Endothelial cell of umbilical vein (primary cell): ENCODE measurements at regions not wholly inside any gene's neighbourhood (a gene's known extent, or its start where the extent isn't known, plus 50 kb on each side); places are given as distances from the start of the nearest gene placed in this dataset.

ENCODE experiments used
- BruUV-seq: library from RNA; stranded (reverse); fragments of 400-500 nt; replicated peaks from 2 replicates; lab custom pipeline; 2021; lab: Mats Ljungman, UMichigan
- CTCF ChIA-PET: fragments of 300-600, 350-600 bp; sonication (Branson Sonifier 250); formaldehyde crosslinking; loops from one replicate; lab custom pipeline; 2021; ENCODE audit warnings: antibody characterized with exemption, inconsistent platforms; lab: Charles Lee
- POLR2A ChIA-PET: fragments of 300-600, 350-600 bp; sonication (Branson Sonifier 250); formaldehyde crosslinking; loops from one replicate; lab custom pipeline; 2021; ENCODE audit warnings: antibody characterized with exemption, inconsistent platforms; lab: Charles Lee
- DNase-seq: peaks from one replicate; pipeline ENCODE4 v3.0.0-alpha.2; 2011; ENCODE audit warnings: low read depth, low spot score
- FAIRE-seq: peaks from 2 replicates; lab custom pipeline; 2011; peaks lifted over from hg19 to GRCh38; lab: Jason Lieb, UNC
- H2AFZ ChIP-seq: 2 replicates; pipeline ENCODE4 v1.6.0; 2012; ENCODE audit warnings: low read depth, low read length, control low read depth, inconsistent platforms
- H3K27ac ChIP-seq: 2 replicates; pipeline ENCODE4 v1.5.1; 2011; ENCODE audit warnings: low read depth, mild to moderate bottlenecking, control low read depth, low read length, moderate library complexity; ENCODE audit not compliant: insufficient read depth
- H3K27me3 ChIP-seq, 2 experiments: 2 replicates each; pipeline versions ENCODE4 v1.6.0 to v1.6.1; 2011; ENCODE audit warnings: low read length in 2 of 2, mixed read lengths in 1 of 2; ENCODE audit not compliant: control insufficient read depth in 2 of 2, insufficient read depth in 2 of 2
- H3K36me3 ChIP-seq, 2 experiments: 2 replicates in 1 of 2; 3 replicates in 1 of 2; pipeline ENCODE4 v1.5.1; 2011; ENCODE audit warnings: low read length in 2 of 2, mild to moderate bottlenecking in 1 of 2, moderate library complexity in 1 of 2; ENCODE audit not compliant: control insufficient read depth in 2 of 2, insufficient read depth in 2 of 2; ENCODE audit errors: extremely low read depth in 1 of 2
- H3K4me1 ChIP-seq: 3 replicates; pipeline ENCODE4 v1.5.1; 2011; ENCODE audit warnings: mild to moderate bottlenecking, low read length; ENCODE audit not compliant: control insufficient read depth, insufficient read depth; ENCODE audit errors: extremely low read depth
- H3K4me2 ChIP-seq: 2 replicates; pipeline ENCODE4 v1.6.1; 2011; ENCODE audit warnings: low read length, control low read depth, mixed read lengths; ENCODE audit not compliant: insufficient read depth
- H3K4me3 ChIP-seq, 3 experiments: fragments of 200-600 bp in 1 of 3; sonication (generic), shearing (Covaris generic) in 1 of 3; replicated peaks in 1 of 3; 2 replicates each; pipeline ENCODE4 v1.5.1; 2011 to 2016; ENCODE audit warnings: control low read depth in 3 of 3, low read length in 3 of 3, mild to moderate bottlenecking in 2 of 3, inconsistent platforms in 1 of 3, low read depth in 1 of 3, moderate library complexity in 1 of 3; ENCODE audit not compliant: insufficient read depth in 1 of 3
- H3K79me2 ChIP-seq: 2 replicates; pipeline ENCODE4 v1.6.0; 2012; ENCODE audit warnings: low read length, inconsistent platforms; ENCODE audit not compliant: control insufficient read depth, insufficient read depth
- H3K9ac ChIP-seq: replicated peaks from 2 replicates; pipeline ENCODE3; 2011; ENCODE audit warnings: low read length, control low read depth; ENCODE audit not compliant: insufficient read depth; ENCODE audit errors: extremely low read depth
- H3K9me1 ChIP-seq: replicated peaks from 3 replicates; pipeline ENCODE4 v1.6.0; 2011; ENCODE audit warnings: mild to moderate bottlenecking, low read length; ENCODE audit not compliant: control insufficient read depth, insufficient read depth; ENCODE audit errors: extremely low read depth
- H3K9me3 ChIP-seq: replicated peaks from 2 replicates; pipeline ENCODE4 v1.5.1; 2012; ENCODE audit warnings: low read length, inconsistent platforms; ENCODE audit not compliant: control insufficient read depth, insufficient read depth
- H4K20me1 ChIP-seq: replicated peaks from 2 replicates; pipeline ENCODE3; 2011; ENCODE audit warnings: mild to moderate bottlenecking, low read length; ENCODE audit not compliant: control insufficient read depth, insufficient read depth; ENCODE audit errors: extremely low read depth
- CTCF ChIP-seq, 2 donors: IDR thresholded peaks; 1 replicate in 1 of 2; 2 replicates in 1 of 2; pipeline ENCODE4 v1.5.1; 2011; ENCODE audit warnings: low read length in 2 of 2, mild to moderate bottlenecking in 2 of 2, moderate library complexity in 2 of 2, control low read depth in 1 of 2, inconsistent platforms in 1 of 2, low read depth in 1 of 2; ENCODE audit not compliant: insufficient read depth in 1 of 2; ENCODE audit errors: extremely low read depth in 1 of 2
- EZH2 ChIP-seq: IDR thresholded peaks from 2 replicates; pipeline ENCODE4 v1.6.1; 2012; ENCODE audit warnings: borderline replicate concordance, low read depth, mild to moderate bottlenecking, moderate library complexity, low read length, inconsistent platforms; ENCODE audit not compliant: severe bottlenecking
- FOS ChIP-seq: IDR thresholded peaks from 2 replicates; pipeline ENCODE4 v1.6.1; 2011; ENCODE audit warnings: mild to moderate bottlenecking, low read length, moderate library complexity, borderline replicate concordance; ENCODE audit not compliant: insufficient read depth
- GATA2 ChIP-seq: IDR thresholded peaks from 2 replicates; pipeline ENCODE4 v1.7.0; 2011; ENCODE audit warnings: low read depth, mild to moderate bottlenecking, moderate library complexity, mixed read lengths, low read length; ENCODE audit not compliant: insufficient read length, insufficient read depth
- JUN ChIP-seq: IDR thresholded peaks from 2 replicates; pipeline ENCODE4 v1.6.1; 2011; ENCODE audit warnings: borderline replicate concordance, low read depth; ENCODE audit not compliant: insufficient read length, insufficient read depth
- MYC ChIP-seq: IDR thresholded peaks from one replicate; pipeline ENCODE4 v1.6.1; 2011; ENCODE audit warnings: mild to moderate bottlenecking, low read depth, low read length
- POLR2A ChIP-seq: IDR thresholded peaks from 2 replicates; pipeline ENCODE4 v1.6.1; 2012; ENCODE audit warnings: low read depth, mild to moderate bottlenecking, control low read depth, low read length
- POLR2AphosphoS5 ChIP-seq: IDR thresholded peaks from 2 replicates; pipeline ENCODE4 v1.6.1; 2012; ENCODE audit warnings: low read depth, mild to moderate bottlenecking, control low read depth, low read length, moderate library complexity; ENCODE audit not compliant: insufficient read depth
- dilution Hi-C: fragments of 300-500 bp; cut with MboI; formaldehyde crosslinking; loops from one replicate; pipeline ENCODE4 v1.15.0; 2019; ENCODE audit warnings: low sequenced_read_pairs; ENCODE audit not compliant: extremely low pct_ligation_motif_present
- intact Hi-C: fragments of 100-400 bp; cut with micrococcal nuclease; formaldehyde crosslinking; loops from one replicate; pipeline ENCODE4 v1.10.0; 2022
- TF ChIP-seq, protein P1 (sequence below): IDR thresholded peaks from 2 replicates; pipeline ENCODE4 v1.6.1; 2011; ENCODE audit not compliant: insufficient read depth, insufficient read length

- CTCF ChIA-PET, result no interaction called here
- no peaks in the 10 kb centered on the region for H3K27me3 ChIP-seq
- H3K9me3 ChIP-seq, result peaks cover 2% of the 10 kb centered on the region
- FAIRE-seq (no peak), DNase-seq (no peak)
- dilution Hi-C loops, result no loop called here
- H3K36me3 ChIP-seq, result no peaks in the 10 kb centered on the region
- no peak overlapping the region for H3K4me3 ChIP-seq
- no peak overlapping the region for H2AFZ ChIP-seq
- H4K20me1 ChIP-seq, result no peaks in the 10 kb centered on the region
- POLR2A ChIA-PET, result no interaction called here
- no peaks in the 10 kb centered on the region for H3K79me2 ChIP-seq
- TF ChIP-seq, protein P1, sequence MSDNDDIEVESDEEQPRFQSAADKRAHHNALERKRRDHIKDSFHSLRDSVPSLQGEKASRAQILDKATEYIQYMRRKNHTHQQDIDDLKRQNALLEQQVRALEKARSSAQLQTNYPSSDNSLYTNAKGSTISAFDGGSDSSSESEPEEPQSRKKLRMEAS, result no peak
- TF ChIP-seq MYC (no peak), GATA2 (no peak), FOS (no peak), EZH2 (no peak), POLR2AphosphoS5 (no peak), CTCF (IDR thresholded peaks at IDR 0.05; ENCODE audit: extremely low read depth in 1 of 2, insufficient read depth in 1 of 2, low read depth in 1 of 2, low read length in 2 of 2) (no peak), JUN (no peak), POLR2A (no peak)
- no peaks in the 10 kb centered on the region for H3K9me1 ChIP-seq
- H3K9ac ChIP-seq, result no peak overlapping the region
- intact Hi-C loops, result loop anchor here (10.0 kb wide), 1 partner anchor 1073 kb away; no protein-coding TSS in a partner anchor
- no peak overlapping the region for H3K4me2 ChIP-seq
- no TSS peak for BruUV-seq
- no peaks in the 10 kb centered on the region for H3K4me1 ChIP-seq
- H3K27ac ChIP-seq, result no peak overlapping the region
These were observed 300.0 kb upstream of the SMIM21 start for GRCh38 chr18:75727456-75727855.
